C4-2B (cell line): ENCODE measurements at regions not wholly inside any gene's neighbourhood (a gene's known extent, or its start where the extent isn't known, plus 50 kb on each side); places are given as distances from the start of the nearest gene placed in this dataset.

Experiments
- CTCF ChIP-seq: fragments of 450-650 bp; conservative IDR thresholded peaks from 2 replicates; pipeline ENCODE4 v1.5.1; 2017; ENCODE audit warnings: mild to moderate bottlenecking
- ZFX ChIP-seq: fragments of 450-650 bp; IDR thresholded peaks from 2 replicates; pipeline ENCODE4 v1.6.1; 2017

GRCh38 chr13:67306742-67307141 is 76.6 kb upstream of the PCDH9 start:
- TF ChIP-seq CTCF (no peak), ZFX (no peak)
